Neural crest cell (in vitro differentiated cells): ENCODE measurements at regions not wholly inside any gene's neighbourhood (a gene's known extent, or its start where the extent isn't known, plus 50 kb on each side); places are given as distances from the start of the nearest gene placed in this dataset.

ENCODE experiments used
- DNase-seq: peaks from one replicate; pipeline ENCODE4 v3.0.0; 2021; ENCODE audit warnings: low read depth, mixed read lengths, low spot score
- H3K27ac Mint-ChIP-seq: one replicate; pipeline ENCODE4 v1.8.0; 2021; ENCODE audit warnings: mild to moderate bottlenecking, mixed read lengths; ENCODE audit not compliant: unreplicated experiment
- H3K27me3 Mint-ChIP-seq: 2 replicates; pipeline ENCODE4 v1.8.0; 2021; ENCODE audit warnings: low read depth, mild to moderate bottlenecking, mixed read lengths
- H3K36me3 Mint-ChIP-seq: 2 replicates; pipeline ENCODE4 v1.8.0; 2021; ENCODE audit warnings: low read depth, mild to moderate bottlenecking, mixed read lengths
- H3K4me1 Mint-ChIP-seq: 2 replicates; pipeline ENCODE4 v1.8.0; 2021; ENCODE audit warnings: mixed read lengths
- H3K4me3 Mint-ChIP-seq: one replicate; pipeline ENCODE4 v1.8.0; 2021; ENCODE audit warnings: mild to moderate bottlenecking, mixed read lengths
- H3K9me3 Mint-ChIP-seq: 2 replicates; pipeline ENCODE4 v1.8.0; 2021; ENCODE audit warnings: mixed read lengths
- CTCF ChIP-seq: fragments of 200-600 bp; sonication (generic); conservative IDR thresholded peaks from 2 replicates; pipeline ENCODE4 v1.5.0; 2021; ENCODE audit warnings: antibody characterized with exemption, mild to moderate bottlenecking

- Mint-ChIP-seq H3K4me3 (no peak overlapping the region), H3K9me3 (no peaks in the 10 kb centered on the region), H3K27me3 (peaks cover 3% of the 10 kb centered on the region), H3K36me3 (no peaks in the 10 kb centered on the region), H3K27ac (no peak overlapping the region), H3K4me1 (peaks cover 15% of the 10 kb centered on the region)
- no peak for DNase-seq
- no peak for TF ChIP-seq CTCF
Observed at GRCh38 chr17:33493566-33493965, 200.5 kb upstream of the ASIC2 start.

- no peaks in the 10 kb centered on the region for H3K27me3 Mint-ChIP-seq
- H3K4me3 Mint-ChIP-seq, result no peak overlapping the region
- H3K27ac Mint-ChIP-seq, result no peak overlapping the region
- TF ChIP-seq CTCF, result no peak
- H3K36me3 Mint-ChIP-seq, result no peaks in the 10 kb centered on the region
- peaks cover 15% of the 10 kb centered on the region for H3K4me1 Mint-ChIP-seq
- DNase-seq, result no peak
- H3K9me3 Mint-ChIP-seq, result no peaks in the 10 kb centered on the region
Observed at GRCh38 chr17:33494151-33494550, 201.1 kb upstream of the ASIC2 start.

- Mint-ChIP-seq H3K27me3 (no peaks in the 10 kb centered on the region), H3K9me3 (no peaks in the 10 kb centered on the region), H3K36me3 (no peaks in the 10 kb centered on the region), H3K4me1 (peaks cover 15% of the 10 kb centered on the region), H3K4me3 (no peak overlapping the region), H3K27ac (no peak overlapping the region)
- no peak for TF ChIP-seq CTCF
- no peak for DNase-seq
Observed at GRCh38 chr17:33497623-33498022, 204.5 kb upstream of the ASIC2 start.

GRCh38 chr17:33498069-33498468 lies 205.0 kb upstream of the ASIC2 start:
- Mint-ChIP-seq H3K36me3 (no peaks in the 10 kb centered on the region), H3K4me1 (peaks cover 15% of the 10 kb centered on the region), H3K27me3 (peaks cover 3% of the 10 kb centered on the region), H3K4me3 (no peak overlapping the region), H3K9me3 (no peaks in the 10 kb centered on the region), H3K27ac (no peak overlapping the region)
- TF ChIP-seq CTCF, result no peak
- no peak for DNase-seq

GRCh38 chr17:33499040-33499439 lies 205.9 kb upstream of the ASIC2 start:
- no peaks in the 10 kb centered on the region for H3K9me3 Mint-ChIP-seq
- no peaks in the 10 kb centered on the region for H3K36me3 Mint-ChIP-seq
- no peak overlapping the region for H3K27ac Mint-ChIP-seq
- peaks cover 9% of the 10 kb centered on the region for H3K4me1 Mint-ChIP-seq
- no peak overlapping the region for H3K4me3 Mint-ChIP-seq
- DNase-seq, result no peak
- peaks cover 10% of the 10 kb centered on the region for H3K27me3 Mint-ChIP-seq
- no peak for TF ChIP-seq CTCF

GRCh38 chr17:33500151-33500550 lies 207.1 kb upstream of the ASIC2 start:
- DNase-seq, result no peak

More at GRCh38 chr17:33500151-33500550, 207.1 kb upstream of the ASIC2 start:
- Mint-ChIP-seq H3K27ac (no peak overlapping the region), H3K27me3 (peaks cover 14% of the 10 kb centered on the region), H3K9me3 (no peaks in the 10 kb centered on the region), H3K36me3 (no peaks in the 10 kb centered on the region), H3K4me3 (no peak overlapping the region), H3K4me1 (no peaks in the 10 kb centered on the region)
- TF ChIP-seq CTCF, result no peak
